ENCODE measurements at regions not wholly inside any gene's neighbourhood (a gene's known extent, or its start where the extent isn't known, plus 50 kb on each side); places are given as distances from the start of the nearest gene placed in this dataset.

- TF ChIP-seq CTCF (IDR thresholded peaks at IDR 0.05; ENCODE audit: low read depth, low read length) = no peak
- TF ChIP-seq POLR2A (IDR thresholded peaks at IDR 0.05; ENCODE audit: extremely low read depth, insufficient read length) = no peak
- no peak for TF ChIP-seq MAX (IDR thresholded peaks at IDR 0.05; ENCODE audit: low read depth, low read length)
These were observed 139.2 kb downstream of the ZIC5 start for GRCh38 chr13:99832347-99832746.
